ENCODE measurements at regions not wholly inside any gene's neighbourhood (a gene's known extent, or its start where the extent isn't known, plus 50 kb on each side); places are given as distances from the start of the nearest gene placed in this dataset.
"Not testable (repeated sequence)": the region's sequence is repeated elsewhere in the genome, so short reads cannot be mapped to it uniquely, and the experiment has no call there.

DNA sequence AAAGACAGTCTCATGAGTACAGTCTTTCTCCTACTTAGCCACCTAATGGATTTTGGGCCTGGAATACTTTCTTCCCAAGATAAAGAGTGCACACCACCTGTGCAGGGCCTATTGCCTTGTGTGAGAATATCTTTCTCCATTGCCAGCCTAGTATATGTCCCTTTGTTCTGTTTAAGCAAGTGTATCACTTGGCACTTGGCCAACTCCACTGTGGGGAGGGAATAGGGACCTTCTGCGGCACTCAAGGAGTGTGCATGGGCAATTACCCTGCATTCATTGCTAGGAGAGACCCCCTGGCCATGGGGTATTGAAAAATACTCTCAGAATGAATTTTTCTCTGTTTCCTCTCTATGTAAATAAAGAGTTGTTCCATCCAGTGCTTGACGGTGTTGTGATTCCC lies 201.7 kb upstream of the OR4C13 start:
- H3K4me3 ChIP-seq (ENCODE audit: low read depth, low read length), result not testable (repeated sequence)

DNA sequence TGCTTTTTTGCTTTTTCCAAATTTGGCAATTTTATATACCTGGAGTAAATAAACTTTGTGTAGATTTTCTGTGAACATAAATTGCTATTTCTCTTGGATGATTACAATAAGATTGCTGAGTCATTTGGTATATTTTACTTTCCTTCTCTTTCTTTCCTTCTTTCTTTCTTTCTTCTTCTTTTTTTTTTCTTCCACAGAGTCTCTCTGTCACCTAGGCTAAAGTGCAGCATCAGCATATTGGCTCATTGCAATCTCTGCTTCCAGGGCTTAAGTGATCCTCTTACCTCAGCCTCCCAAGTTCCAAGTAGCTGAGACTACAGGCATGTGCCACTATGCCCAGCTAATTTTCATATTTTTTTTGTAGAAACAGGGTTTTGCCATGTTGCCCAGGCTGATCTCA lies 201.2 kb upstream of the OR4C13 start:
- H3K4me3 ChIP-seq (ENCODE audit: low read depth, low read length), result not testable (repeated sequence)

DNA sequence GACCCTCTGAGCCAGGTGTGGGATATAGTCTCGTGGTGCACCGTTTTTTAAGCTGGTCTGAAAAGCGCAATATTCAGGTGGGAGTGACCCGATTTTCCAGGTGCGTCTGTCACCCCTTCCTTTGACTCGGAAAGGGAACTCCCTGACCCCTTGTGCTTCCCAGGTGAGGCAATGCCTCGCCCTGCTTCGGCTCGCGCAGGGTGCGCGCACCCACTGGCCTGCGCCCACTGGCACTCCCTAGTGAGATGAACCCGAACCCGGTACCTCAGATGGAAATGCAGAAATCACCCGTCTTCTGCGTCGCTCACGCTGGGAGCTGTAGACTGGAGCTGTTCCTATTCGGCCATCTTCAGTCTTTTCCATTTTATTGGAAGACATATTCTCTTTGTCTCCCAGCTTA lies 171.4 kb upstream of the OR4C13 start:
- not testable (repeated sequence) for H3K4me3 ChIP-seq (ENCODE audit: low read depth, low read length)

DNA sequence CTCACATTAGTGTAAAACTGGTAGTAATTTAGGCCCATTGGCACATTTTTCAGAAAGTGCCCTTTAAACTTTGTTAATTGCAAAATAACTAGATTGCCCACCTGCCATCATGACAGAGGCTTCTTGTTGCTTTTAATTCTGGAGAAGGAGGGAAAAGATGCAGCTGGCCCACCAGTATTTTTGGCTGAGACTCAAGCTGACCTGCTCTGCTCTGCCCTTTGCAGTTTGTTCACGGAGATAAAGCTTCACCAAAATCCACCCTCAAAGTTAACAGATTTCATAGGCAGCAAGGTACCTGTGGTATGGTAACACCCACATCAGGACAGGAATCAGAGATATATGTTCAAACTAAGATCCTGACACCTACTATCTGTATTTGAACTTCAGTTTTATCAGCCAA lies 170.2 kb upstream of the OR4C13 start:
- H3K4me3 ChIP-seq (ENCODE audit: low read depth, low read length), result not testable (repeated sequence)

DNA sequence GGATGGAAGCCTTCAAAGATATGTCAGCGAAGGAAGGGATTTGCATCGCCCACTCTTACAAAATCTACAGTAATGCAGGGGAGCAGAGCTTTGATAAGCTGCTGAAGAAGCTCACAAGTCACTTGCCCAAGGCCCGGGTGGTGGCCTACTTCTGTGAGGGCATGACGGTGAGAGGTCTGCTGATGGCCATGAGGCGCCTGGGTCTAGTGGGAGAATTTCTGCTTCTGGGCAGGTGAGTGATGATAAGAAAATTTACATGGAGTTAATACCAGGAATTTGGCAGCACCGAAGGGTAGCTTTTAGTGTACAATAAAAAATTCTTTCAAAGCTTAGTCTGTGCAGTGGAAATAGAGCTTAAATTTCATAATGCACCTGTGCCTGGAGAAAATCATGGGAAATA lies 168.3 kb upstream of the OR4C13 start:
- not testable (repeated sequence) for H3K4me3 ChIP-seq (ENCODE audit: low read depth, low read length)

DNA sequence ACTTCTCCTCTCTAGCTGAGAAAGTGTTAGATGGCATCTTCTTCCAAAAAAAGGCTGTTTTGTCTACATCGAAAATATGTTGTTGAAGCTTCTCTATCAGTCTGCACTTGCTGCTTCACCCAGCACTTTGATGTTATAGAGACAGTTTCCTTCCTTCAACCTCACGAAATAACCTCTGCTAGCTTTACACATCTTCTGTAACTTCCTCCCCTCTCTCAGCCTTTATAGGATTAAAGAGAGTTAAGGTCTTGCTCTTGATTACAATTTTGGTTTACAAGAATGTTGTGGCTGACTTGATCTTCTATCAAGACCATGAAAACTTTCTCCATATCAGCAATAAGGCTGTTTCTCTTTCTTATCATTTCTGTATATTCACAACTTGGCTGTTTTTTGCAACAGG lies 162.4 kb upstream of the OR4C13 start:
- H3K4me3 ChIP-seq (ENCODE audit: low read depth, low read length), result not testable (repeated sequence)

DNA sequence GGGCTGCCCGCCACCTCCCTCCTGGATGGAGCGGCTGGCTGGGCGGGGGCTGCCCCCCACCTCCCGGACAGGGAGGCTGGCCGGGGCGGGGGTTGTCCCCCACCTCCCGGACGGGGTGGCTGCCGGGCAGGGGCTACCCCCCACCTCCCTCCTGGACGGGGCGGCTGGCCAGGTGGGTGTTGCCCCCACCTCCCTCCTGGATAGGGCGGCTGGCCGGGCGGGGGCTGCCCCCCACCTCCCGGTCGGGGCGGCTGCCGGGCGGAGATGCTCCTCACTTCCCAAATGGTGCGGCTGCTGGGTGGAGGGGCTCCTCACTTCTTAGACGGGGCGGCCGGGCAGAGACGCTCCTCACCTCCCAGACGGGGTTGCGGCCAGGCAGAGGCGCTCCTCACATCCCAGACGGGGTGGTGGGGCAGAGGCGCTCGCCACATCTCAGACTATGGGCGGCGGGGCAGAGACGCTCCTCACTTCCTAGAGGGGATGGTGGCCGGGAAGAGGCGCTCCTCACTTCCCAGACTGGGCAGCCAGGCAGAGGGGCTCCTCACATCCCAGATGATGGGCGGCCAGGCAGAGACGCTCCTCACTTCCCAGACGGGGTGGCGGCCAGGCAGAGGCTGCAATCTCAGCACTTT lies 153.9 kb upstream of the OR4C13 start:
- H3K4me3 ChIP-seq (ENCODE audit: low read depth, low read length), result not testable (repeated sequence)

DNA sequence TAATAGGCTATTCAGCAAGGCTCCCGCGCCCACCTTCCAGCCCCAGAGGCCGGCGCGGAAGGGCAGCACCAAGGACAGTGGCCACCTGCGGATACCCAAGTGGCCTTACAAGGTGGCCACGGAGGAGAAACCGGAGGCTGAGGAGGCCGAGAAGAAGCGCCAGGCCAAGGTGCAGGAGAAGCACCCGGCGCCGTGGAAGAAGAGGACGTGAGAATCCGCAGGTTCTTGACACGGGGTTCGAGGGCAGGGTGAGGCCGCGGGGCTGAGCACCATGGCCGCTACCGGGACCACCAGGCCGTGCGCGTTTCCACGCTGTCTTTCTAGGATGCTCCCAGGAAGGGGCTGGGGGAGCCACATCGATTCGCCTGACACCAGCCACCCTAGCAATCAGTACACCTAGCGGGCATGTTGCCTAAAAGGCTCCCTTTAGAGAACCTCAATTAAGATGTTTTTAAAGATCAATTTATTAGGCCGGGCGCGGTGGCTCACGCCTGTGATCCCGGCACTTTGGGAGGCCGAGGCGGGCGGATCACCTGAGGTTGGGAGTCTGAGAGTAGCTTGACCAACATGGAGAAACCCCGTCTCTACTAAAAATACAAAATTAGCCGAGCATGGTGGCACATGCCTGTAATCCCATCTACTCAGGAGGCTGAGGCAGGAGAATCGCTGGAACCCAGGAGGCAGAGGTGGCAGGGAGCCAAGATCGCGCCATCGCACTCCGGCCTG lies 134.3 kb upstream of the OR4C13 start:
- not testable (repeated sequence) for H3K4me3 ChIP-seq (ENCODE audit: low read depth, low read length)

DNA sequence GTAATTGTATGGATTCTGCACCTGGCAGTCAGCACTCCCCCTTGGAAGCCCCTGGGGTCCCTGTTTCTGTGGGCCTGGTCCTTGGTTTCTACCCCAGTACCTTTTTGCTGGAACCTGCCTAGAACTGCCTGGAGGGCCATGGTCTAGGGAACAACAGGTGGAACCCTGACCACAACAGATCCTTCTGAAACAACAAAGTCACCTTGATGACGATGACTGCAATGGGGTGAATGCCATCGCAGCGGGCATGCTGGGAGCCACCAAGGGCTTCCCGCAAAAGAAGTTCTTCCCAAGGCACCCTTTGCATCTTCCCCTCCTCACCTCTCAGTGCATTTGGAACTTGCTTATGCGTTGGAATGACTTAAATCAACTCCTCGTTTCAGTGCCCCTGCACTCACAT lies 129.0 kb upstream of the OR4C13 start:
- not testable (repeated sequence) for H3K4me3 ChIP-seq (ENCODE audit: low read depth, low read length)

DNA sequence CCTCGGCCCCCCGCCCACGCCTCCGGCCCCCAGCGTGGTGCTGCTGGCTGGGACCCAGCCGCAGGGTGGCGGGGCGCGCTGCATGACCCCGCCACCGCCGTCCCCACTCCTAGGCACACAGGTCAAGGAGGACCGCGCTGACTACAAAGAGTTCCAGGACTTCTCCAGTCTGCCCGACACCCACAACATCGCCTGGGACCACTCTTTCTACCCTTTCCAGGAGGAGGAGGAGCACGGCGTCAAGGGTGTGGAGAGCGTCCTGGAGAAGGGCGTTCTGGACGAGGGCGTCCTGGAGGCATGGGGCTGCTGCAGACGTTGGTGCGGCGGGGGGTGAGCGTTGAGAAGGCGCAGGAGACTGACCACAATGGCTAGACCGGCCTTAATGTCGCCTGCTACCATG lies 101.7 kb upstream of the OR4C13 start:
- H3K4me3 ChIP-seq (ENCODE audit: low read depth, low read length), result not testable (repeated sequence)

DNA sequence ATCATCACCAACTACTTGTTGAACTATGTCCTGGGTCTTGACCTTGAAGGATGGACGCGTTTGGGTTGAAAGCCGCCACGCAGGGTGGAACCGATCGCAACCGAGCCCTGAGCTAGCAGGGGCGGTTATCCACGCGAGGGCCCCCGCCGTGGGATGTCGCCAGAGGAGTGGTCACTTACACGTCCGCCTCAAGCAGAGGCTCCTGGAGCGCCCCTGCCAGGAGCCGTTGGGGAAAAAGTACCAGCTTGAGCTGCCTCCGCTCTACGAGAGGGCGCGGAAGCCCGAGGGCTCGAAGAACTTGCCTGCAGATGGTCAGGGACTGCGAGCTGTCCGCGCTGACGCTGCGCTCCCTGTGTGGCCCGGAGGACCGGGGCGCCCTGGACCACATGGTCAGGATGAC lies 100.7 kb upstream of the OR4C13 start:
- TF ChIP-seq, protein P1, sequence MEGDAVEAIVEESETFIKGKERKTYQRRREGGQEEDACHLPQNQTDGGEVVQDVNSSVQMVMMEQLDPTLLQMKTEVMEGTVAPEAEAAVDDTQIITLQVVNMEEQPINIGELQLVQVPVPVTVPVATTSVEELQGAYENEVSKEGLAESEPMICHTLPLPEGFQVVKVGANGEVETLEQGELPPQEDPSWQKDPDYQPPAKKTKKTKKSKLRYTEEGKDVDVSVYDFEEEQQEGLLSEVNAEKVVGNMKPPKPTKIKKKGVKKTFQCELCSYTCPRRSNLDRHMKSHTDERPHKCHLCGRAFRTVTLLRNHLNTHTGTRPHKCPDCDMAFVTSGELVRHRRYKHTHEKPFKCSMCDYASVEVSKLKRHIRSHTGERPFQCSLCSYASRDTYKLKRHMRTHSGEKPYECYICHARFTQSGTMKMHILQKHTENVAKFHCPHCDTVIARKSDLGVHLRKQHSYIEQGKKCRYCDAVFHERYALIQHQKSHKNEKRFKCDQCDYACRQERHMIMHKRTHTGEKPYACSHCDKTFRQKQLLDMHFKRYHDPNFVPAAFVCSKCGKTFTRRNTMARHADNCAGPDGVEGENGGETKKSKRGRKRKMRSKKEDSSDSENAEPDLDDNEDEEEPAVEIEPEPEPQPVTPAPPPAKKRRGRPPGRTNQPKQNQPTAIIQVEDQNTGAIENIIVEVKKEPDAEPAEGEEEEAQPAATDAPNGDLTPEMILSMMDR (IDR thresholded peaks at IDR 0.05; ENCODE audit: borderline replicate concordance, insufficient read depth, low read depth, low read length), result no peak
- no peak overlapping the region for H3K4me3 ChIP-seq (ENCODE audit: low read depth, low read length)

DNA sequence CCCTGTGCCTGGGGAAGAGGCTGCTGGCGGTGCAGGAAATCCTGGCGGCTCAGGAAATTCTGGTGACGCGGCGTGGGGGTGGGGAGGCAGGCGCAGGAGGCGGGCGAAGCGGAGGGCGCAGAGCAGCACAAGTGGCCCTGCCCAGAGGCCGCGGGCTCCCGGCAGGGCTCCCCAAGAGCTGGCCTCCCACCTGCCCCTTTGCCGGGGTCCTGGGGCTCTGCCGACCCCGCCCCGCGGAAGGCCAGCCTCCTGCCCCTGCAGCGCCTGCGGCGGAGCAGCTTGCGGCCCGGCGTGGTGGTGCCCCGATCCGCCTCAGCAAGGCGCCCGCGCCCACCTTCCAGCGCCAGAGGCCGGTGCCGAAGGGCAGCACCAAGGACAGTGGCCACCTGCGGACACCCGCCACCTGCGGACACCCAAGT lies 100.2 kb upstream of the OR4C13 start:
- TF ChIP-seq, protein P1 (IDR thresholded peaks at IDR 0.05; ENCODE audit: borderline replicate concordance, insufficient read depth, low read depth, low read length), result no peak
- H3K4me3 ChIP-seq (ENCODE audit: low read depth, low read length), result no peak overlapping the region

DNA sequence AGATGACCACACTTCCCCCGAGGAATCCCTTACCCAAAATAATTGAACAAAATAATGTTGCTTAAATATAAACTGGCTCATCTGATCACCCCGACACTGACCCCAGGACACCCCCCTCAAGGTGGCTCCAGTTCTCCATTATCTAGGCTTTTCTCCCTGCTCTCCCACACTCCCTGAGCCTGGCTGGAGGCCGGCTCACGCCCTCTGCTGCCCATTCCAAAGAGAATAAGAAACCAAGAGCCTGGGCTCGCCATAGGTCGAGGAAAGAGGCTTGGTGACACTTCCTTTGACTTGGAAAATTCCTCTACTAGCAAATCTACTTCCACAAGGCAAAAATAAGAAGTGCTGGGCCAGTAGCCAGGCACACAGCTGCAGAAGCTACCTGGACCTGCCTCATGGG lies 63.3 kb upstream of the OR4C13 start:
- not testable (repeated sequence) for H3K4me3 ChIP-seq (ENCODE audit: low read depth, low read length)

DNA sequence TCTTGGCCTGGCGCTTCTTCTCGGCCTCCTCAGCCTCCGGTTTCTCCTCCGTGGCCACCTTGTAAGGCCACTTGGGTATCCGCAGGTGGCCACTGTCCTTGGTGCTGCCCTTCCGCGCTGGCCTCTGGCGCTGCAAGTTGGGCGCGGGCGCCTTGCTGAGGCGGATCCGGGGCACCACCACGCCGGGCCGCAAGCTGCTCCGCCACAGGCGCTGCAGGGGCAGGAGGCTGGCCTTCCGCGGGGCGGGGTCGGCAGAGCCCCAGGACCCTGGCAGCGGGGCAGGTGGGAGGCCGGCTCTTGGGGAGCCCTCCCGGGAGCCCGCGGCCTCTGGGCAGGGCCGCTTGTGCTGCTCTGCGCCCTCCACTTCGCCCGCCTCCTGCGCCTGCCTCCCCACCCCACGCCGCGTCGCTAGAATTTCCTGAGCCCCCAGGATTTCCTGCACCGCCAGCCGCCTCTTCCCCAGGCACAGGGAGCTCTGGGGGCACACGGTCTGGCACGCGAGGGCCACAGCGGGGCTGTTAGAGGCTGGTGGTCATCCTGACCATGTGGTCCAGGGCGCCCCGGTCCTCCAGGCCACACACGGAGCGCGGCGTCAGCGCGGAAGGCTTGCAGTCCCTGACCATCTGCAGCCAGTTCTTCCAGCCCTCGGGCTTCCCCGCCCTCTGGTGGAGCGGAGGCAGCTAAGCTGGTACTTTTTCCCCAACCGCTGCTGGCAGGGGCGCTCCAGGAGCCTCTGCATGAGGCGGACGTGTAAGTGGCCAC lies 60.1 kb upstream of the OR4C13 start:
- not testable (repeated sequence) for H3K4me3 ChIP-seq (ENCODE audit: low read depth, low read length)

DNA sequence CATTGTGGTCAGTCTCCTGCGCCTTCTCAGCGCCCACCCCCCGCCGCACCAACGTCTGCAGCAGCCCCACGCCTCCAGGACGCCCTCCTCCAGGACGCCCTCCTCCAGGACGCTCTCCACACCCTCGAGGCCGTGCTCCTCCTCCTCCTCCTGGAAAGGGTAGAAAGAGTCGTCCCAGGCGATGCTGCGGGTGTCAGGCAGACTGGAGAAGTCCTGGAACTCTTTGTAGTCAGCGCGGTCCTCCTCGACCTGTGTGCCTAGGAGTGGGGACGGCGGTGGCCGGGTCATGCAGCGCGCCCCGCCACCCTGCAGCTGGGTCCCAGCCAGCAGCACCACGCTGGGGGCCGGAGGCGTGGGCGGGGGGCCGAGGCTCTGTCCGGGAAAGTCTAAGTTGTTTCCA lies 58.7 kb upstream of the OR4C13 start:
- not testable (repeated sequence) for H3K4me3 ChIP-seq (ENCODE audit: low read depth, low read length)
